Glutamatergic neuron (in vitro differentiated cells): ENCODE measurements at regions not wholly inside any gene's neighbourhood (a gene's known extent, or its start where the extent isn't known, plus 50 kb on each side); places are given as distances from the start of the nearest gene placed in this dataset.

ENCODE experiments used
- DNase-seq: peaks from one replicate; pipeline ENCODE4 v3.0.0; 2022
- H3K27ac Mint-ChIP-seq: one replicate; pipeline ENCODE4 v1.8.0; 2020; ENCODE audit warnings: mild to moderate bottlenecking, mixed read lengths, inconsistent platforms; ENCODE audit not compliant: unreplicated experiment
- H3K27me3 Mint-ChIP-seq: one replicate; pipeline ENCODE4 v1.8.0; 2020; ENCODE audit warnings: mild to moderate bottlenecking, moderate library complexity, mixed read lengths, inconsistent platforms; ENCODE audit not compliant: unreplicated experiment
- H3K36me3 Mint-ChIP-seq: one replicate; pipeline ENCODE4 v1.8.0; 2020; ENCODE audit warnings: mild to moderate bottlenecking, mixed read lengths, inconsistent platforms; ENCODE audit not compliant: unreplicated experiment
- H3K4me1 Mint-ChIP-seq: one replicate; pipeline ENCODE4 v1.8.0; 2020; ENCODE audit warnings: mild to moderate bottlenecking, low read depth, mixed read lengths, inconsistent platforms; ENCODE audit not compliant: unreplicated experiment
- H3K4me3 Mint-ChIP-seq: one replicate; pipeline ENCODE4 v1.8.0; 2020; ENCODE audit warnings: mild to moderate bottlenecking, mixed read lengths, inconsistent platforms; ENCODE audit not compliant: unreplicated experiment
- H3K9me3 Mint-ChIP-seq: one replicate; pipeline ENCODE4 v1.8.0; 2020; ENCODE audit warnings: mild to moderate bottlenecking, moderate library complexity, mixed read lengths, inconsistent platforms; ENCODE audit not compliant: unreplicated experiment
- TF ChIP-seq, protein P1 (sequence below): fragments of 200-600 bp; sonication (generic); IDR thresholded peaks from one replicate; pipeline ENCODE4 v1.5.0; 2021; ENCODE audit not compliant: partially characterized antibody, unreplicated experiment

DNA sequence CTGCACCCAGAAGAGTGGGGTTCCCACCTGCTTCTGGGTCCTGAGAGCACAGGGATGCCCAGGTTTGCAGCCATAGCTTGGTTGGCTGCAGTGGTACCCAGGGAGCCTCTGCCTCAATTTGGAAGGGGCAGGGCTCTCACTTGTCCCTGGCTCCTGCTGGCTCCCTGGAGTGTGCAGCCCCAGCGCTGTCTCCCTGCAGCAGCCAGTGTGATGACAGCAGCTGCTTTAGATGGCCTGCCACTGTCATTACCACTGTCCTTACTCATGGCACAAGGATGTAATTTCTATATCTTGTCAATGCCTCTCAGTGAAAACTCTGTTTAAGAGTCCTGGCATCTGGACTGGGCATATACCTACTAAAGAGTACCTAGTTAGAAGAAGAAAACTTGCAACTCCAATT, 250.9 kb downstream of the KIF20B start:
- Mint-ChIP-seq H3K4me1 (peaks cover 5% of the 10 kb centered on the region), H3K4me3 (no peak overlapping the region), H3K27me3 (no peaks in the 10 kb centered on the region), H3K9me3 (no peaks in the 10 kb centered on the region), H3K27ac (no peak overlapping the region), H3K36me3 (no peaks in the 10 kb centered on the region)
- peak; percentile 22 for DNase-seq
- TF ChIP-seq, protein P1, sequence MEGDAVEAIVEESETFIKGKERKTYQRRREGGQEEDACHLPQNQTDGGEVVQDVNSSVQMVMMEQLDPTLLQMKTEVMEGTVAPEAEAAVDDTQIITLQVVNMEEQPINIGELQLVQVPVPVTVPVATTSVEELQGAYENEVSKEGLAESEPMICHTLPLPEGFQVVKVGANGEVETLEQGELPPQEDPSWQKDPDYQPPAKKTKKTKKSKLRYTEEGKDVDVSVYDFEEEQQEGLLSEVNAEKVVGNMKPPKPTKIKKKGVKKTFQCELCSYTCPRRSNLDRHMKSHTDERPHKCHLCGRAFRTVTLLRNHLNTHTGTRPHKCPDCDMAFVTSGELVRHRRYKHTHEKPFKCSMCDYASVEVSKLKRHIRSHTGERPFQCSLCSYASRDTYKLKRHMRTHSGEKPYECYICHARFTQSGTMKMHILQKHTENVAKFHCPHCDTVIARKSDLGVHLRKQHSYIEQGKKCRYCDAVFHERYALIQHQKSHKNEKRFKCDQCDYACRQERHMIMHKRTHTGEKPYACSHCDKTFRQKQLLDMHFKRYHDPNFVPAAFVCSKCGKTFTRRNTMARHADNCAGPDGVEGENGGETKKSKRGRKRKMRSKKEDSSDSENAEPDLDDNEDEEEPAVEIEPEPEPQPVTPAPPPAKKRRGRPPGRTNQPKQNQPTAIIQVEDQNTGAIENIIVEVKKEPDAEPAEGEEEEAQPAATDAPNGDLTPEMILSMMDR, result no peak

- no peaks in the 10 kb centered on the region for H3K27me3 Mint-ChIP-seq
- peaks cover 5% of the 10 kb centered on the region for H3K4me1 Mint-ChIP-seq
- H3K9me3 Mint-ChIP-seq, result no peaks in the 10 kb centered on the region
Observed at GRCh38 chr10:89952751-89953150, 251.4 kb downstream of the KIF20B start.

DNA sequence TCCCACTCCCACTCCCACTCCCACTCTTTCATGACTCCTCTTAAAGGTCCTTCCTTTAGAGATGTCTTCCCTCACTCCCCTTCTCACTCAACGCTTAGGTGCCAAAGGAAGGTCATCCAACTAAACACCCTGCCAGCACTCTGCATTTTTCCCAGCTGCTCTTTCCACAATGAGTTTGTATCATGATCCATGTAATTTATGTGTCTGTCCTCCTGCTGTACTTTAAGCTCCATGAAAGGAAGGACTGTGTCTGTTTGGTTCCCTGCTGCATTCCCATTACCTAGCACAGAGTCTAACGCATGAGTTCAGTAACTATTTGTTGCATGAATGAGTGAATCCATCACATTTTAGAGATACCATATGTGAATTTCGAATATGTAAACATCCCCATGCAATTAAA, 252.7 kb downstream of the KIF20B start:
- H3K36me3 Mint-ChIP-seq, result no peaks in the 10 kb centered on the region
- peaks cover 5% of the 10 kb centered on the region for H3K4me1 Mint-ChIP-seq
- no peak overlapping the region for H3K27ac Mint-ChIP-seq
- TF ChIP-seq, protein P1, result no peak
- no peaks in the 10 kb centered on the region for H3K9me3 Mint-ChIP-seq
- H3K27me3 Mint-ChIP-seq, result no peaks in the 10 kb centered on the region
- H3K4me3 Mint-ChIP-seq, result no peak overlapping the region
- no peak for DNase-seq

More at GRCh38 chr10:89952751-89953150, 251.4 kb downstream of the KIF20B start:
- TF ChIP-seq, protein P1, result no peak
- Mint-ChIP-seq H3K36me3 (no peaks in the 10 kb centered on the region), H3K27ac (no peak overlapping the region), H3K4me3 (no peak overlapping the region)
- DNase-seq, result no peak

GRCh38 chr10:89954787-89955566, 253.6 kb downstream of the KIF20B start:
- no peak for DNase-seq
- H3K27ac Mint-ChIP-seq, result no peak overlapping the region
- TF ChIP-seq, protein P1, result peak; percentile 59
- H3K27me3 Mint-ChIP-seq, result no peaks in the 10 kb centered on the region
- no peaks in the 10 kb centered on the region for H3K9me3 Mint-ChIP-seq
- H3K36me3 Mint-ChIP-seq, result no peaks in the 10 kb centered on the region
- peaks cover 5% of the 10 kb centered on the region for H3K4me1 Mint-ChIP-seq
- H3K4me3 Mint-ChIP-seq, result no peak overlapping the region

- Mint-ChIP-seq H3K36me3 (peaks cover 4% of the 10 kb centered on the region), H3K4me3 (no peak overlapping the region), H3K27me3 (no peaks in the 10 kb centered on the region), H3K9me3 (peaks cover 5% of the 10 kb centered on the region), H3K4me1 (no peaks in the 10 kb centered on the region), H3K27ac (no peak overlapping the region)
- DNase-seq, result no peak
- TF ChIP-seq, protein P1, result no peak
Observed at GRCh38 chr10:89959433-89960110, 258.2 kb downstream of the KIF20B start.
